ENCODE measurements at regions not wholly inside any gene's neighbourhood (a gene's known extent, or its start where the extent isn't known, plus 50 kb on each side); places are given as distances from the start of the nearest gene placed in this dataset.
A peak's percentile ranks its signal among the peaks of the same experiment; 100 is the strongest.
"Not testable (repeated sequence)": the region's sequence is repeated elsewhere in the genome, so short reads cannot be mapped to it uniquely, and the experiment has no call there.

DNA sequence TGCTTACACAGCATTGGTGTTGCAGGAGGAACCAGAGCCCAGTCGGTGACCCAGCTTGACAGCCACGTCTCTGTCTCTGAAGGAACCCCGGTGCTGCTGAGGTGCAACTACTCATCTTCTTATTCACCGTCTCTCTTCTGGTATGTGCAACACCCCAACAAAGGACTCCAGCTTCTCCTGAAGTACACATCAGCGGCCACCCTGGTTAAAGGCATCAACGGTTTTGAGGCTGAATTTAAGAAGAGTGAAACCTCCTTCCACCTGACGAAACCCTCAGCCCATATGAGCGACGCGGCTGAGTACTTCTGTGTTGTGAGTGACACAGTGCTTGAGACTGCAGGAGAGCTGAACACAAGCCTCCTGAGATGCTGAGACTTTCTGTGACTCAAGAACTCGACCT is 173.3 kb upstream of the OR4E1 start:
- DNase-seq (ENCODE audit: low read depth, low spot score) = not testable (repeated sequence)

DNA sequence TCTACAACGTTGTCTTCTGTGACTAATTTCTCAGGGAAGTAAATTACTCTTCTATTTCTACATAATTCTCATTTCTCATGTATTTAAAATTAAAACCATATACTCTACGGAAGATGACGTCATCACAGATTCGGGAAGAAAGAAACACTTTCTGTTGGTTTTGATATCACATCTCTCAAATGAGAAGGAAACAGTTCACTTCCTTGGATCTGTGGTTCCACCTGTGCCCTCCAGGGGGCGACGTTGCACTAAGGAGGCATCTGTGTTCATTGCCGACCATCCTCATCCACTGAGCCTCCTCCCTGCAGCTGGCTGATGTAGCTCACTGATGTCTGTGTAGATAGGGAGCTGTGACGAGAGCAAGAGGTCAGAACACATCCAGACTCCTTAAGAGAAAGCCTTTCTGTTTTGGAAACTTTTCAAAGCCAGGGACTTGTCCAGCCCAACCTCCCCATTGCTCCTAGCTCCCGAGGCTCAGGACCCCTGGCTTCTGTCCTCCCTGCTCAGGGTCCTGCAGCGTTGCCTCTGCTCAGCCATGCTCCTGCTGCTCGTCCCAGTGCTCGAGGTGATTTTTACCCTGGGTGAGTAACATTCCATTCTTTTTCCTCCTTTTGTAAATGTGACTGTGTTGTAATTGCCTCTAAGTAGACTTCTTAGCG is 172.7 kb upstream of the OR4E1 start:
- no peak for DNase-seq (ENCODE audit: low read depth, low spot score)

DNA sequence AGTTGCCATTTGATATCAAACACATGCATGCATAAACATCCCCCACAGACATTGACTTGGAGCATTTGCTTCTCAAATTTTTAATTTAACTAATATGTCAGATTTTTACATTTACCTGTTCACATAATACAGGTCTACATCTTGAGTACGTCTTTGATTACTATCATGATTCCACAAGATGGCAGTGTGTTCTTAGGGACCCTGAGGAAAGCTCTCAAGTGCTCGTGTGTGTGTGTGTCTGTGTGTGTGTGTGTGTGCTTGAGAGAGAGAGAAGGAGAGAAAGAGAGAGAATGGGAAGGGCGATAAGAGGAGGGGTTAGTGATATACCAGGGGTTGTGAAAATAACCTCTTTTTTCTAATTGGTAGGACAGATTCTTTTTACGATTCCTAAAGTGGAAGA is 167.1 kb upstream of the OR4E1 start:
- no peak for DNase-seq (ENCODE audit: low read depth, low spot score)

DNA sequence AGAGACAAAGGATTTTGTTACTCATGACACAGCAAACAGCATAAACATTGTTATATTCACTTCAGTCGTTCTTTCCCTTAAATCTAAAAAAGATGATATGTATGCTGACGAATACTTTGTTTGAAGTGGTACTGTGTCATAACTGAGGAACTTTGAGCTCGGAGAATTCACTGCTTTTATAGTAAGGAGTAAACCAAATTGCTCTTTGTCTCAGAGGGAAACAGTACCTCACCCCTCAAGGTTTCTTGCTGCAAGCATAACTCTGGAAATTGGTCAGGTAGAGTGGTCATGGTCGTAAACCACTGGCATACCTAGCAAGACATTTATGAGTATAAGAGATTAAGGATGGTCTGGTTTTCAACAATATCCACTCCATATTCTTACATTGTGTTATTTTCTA is 160.2 kb upstream of the OR4E1 start:
- DNase-seq (ENCODE audit: low read depth, low spot score) = no peak

- DNase-seq (ENCODE audit: low read depth, low spot score) = no peak
These were observed 152.2 kb upstream of the OR4E1 start for GRCh38 chr14:21825845-21826244.

DNA sequence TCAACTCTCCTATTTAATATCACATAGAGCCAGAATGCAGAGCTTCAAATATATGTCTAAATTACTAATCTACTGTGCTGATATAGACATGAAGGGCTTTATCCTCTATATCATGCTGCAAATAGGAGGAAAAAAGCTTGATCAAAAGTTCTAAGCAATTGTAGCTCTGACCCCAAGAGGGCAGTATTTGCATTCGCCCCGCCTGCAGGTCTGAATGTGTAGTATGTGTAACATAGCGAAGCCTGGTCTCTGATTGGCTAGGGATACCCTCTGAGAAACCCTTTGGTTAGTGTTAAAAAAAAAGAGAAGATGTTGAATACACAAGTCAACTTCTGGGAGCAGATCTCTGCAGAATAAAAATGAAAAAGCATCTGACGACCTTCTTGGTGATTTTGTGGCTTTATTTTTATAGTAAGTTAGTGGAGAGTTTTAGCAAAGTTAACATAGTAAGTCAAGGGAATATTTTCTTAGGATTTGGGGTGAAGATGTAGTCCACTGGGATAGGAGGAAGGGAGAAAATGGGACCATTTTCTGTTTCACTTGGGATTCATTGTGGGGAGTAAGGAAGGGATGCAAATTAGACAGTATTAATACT is 151.6 kb upstream of the OR4E1 start:
- DNase-seq (ENCODE audit: low read depth, low spot score) = no peak

DNA sequence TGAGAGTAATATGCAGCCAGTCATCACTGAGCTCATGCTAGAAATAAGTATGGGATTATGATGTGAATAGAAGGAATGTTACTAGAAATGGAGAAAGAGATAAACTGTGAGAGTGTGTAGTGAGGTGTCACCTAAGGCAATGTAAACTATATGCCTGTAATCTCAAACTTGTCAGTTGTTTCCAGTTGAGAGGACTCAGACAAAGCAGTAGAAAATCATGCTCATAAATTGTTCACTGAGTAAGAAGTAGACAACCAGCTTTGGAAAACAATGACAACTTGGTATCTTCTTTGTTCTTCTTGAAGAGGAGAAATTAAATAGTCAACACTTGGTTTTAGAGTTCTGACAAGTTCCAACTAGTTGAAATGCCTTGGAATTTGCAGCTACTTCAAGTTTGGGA is 148.5 kb upstream of the OR4E1 start:
- no peak for DNase-seq (ENCODE audit: low read depth, low spot score)

DNA sequence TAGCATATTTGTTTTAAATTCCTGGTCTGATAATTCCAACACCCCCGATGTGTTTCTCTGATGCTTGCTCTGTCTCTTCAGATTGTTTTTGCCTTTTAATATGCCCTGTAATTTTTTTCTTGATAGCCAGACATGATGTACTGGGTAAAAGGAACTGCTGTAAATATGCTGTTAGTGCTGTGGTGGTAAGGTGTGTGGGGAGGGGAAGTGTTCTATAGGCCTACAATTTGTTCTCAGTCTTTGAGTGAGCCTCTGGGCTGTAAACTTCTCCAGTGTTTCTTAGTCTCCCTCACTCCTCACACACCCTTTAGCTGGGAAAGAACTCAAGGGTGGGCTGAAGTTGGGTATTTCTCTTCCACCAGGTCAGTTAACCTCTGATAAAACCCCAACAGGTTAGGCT is 147.0 kb upstream of the OR4E1 start:
- no peak for DNase-seq (ENCODE audit: low read depth, low spot score)

GRCh38 chr14:21819891-21820290 is 146.3 kb upstream of the OR4E1 start:
- peak; percentile 1 for DNase-seq (ENCODE audit: low read depth, low spot score)

- DNase-seq (ENCODE audit: low read depth, low spot score) = not testable (repeated sequence)
These were observed 143.4 kb upstream of the OR4E1 start for GRCh38 chr14:21817010-21817409.

DNA sequence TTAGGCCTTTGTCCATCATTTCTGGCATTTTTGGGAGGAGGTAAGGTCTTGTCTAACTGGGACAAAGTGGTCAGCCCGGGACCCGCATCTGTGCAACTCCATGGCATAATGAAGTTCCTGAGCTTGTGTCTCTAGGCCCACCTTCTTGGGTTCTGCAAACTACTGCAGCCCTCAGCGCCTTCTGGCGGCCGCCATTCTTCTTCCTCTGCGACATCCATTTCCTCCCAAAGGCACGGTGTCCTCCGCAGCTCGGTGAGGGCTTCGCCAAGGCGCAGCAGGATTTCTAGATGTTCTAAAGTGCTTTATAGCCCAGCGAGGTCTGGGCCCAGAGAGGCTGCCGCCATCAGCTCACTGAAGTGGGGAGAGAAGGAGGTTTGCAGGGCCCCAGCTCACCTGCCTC is 134.4 kb upstream of the OR4E1 start:
- no peak for DNase-seq (ENCODE audit: low read depth, low spot score)

GRCh38 chr14:21804981-21805380 is 131.4 kb upstream of the OR4E1 start:
- DNase-seq (ENCODE audit: low read depth, low spot score) = no peak

- no peak for DNase-seq (ENCODE audit: low read depth, low spot score)
These were observed 128.8 kb upstream of the OR4E1 start for GRCh38 chr14:21802441-21802840.

DNA sequence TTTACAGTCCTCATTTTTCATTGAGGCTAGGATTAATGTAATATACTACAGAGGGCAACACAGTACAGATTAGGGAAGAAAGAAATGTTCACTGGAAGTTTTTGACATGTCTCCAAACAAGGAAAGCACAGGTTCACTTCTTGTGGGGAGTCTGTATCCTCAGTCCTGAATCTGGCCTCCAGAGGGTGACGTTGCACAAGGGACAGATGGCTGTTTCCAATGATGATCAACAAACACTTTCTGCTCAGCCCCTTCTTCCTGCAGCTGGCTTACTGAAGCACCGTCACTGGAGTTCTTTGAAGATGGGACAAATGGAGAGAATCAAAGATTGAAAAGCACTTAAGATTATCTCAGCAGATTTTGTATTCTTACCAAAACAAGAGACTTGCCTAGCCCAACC is 123.3 kb upstream of the OR4E1 start:
- DNase-seq (ENCODE audit: low read depth, low spot score) = no peak

DNA sequence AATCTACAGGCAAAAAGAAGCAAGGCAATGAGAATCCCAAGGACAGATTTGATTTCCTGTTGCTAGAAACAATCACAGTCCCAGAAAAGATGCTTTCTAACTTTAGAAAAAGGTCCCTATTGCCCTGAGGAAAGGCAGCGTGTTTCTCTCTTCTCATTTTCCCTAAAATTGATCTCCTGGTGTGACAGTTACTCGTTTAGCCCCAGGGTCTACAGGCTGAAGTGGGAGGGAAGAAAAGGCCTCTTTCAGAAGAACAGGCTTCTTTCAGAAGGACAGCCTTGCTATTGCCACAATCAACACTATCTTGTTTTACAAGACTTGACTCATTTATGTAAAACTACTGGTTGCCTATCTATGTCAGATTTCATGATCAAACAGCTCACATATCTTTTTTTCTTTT is 121.8 kb upstream of the OR4E1 start:
- no peak for DNase-seq (ENCODE audit: low read depth, low spot score)

DNA sequence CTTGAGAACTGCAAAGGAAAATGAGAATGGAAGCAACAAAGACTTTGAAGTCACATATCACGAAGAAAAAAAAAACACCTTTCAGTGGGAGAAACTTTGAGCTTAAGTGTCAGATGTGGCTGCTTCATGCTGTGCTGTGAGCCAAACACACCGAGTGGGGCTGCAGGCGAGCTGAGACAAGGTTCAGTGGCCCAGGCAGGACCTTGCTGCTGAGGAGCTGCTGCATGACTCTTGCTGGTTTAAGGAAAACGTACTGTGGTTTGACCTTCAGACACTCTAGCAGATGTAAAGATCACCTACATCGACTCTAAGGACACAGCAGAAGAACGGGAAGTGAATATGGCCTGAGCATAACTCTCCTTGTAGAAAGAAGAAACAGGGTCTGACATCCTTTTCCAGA is 118.1 kb upstream of the OR4E1 start:
- no peak for DNase-seq (ENCODE audit: low read depth, low spot score)

DNA sequence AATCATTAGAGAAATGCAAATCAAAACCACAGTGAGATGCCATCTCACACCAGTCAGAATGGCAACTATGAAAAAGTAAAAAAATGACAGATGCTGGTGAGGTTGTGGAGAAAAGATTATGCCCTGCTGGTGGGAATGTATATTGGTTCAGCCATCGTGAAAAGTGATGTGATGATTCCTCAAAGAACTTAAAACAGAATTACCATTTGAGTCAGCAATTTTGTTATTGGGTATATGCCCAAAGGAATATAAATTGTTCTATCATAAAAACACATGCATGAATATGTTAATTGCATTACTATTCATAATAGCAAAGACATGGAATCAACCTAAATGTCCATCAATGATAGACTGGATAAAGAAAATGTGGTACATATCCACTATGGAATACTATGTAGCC is 115.1 kb upstream of the OR4E1 start:
- DNase-seq (ENCODE audit: low read depth, low spot score) = not testable (repeated sequence)

GRCh38 chr14:21787242-21787641 is 113.6 kb upstream of the OR4E1 start:
- DNase-seq (ENCODE audit: low read depth, low spot score) = not testable (repeated sequence)

DNA sequence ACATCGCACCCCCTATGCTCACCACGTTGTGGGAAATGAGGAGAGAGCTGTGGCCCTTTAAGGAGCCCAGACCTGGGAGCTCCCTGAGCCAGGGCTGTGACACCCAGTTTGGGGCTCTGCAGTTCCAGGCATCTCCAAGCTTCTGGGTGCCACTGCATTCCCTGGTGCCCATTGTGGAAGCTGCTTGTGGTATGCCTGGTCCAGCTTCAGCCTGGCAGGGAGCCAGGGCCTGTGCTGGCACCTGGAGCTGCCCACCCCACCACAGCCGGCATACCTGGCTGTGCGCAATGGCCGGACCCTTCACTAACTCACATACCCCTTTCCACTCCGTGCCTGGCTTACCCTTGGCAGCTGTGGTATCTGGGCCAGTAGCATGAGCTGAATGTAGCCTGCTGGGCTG is 107.9 kb upstream of the OR4E1 start:
- DNase-seq (ENCODE audit: low read depth, low spot score) = no peak

DNA sequence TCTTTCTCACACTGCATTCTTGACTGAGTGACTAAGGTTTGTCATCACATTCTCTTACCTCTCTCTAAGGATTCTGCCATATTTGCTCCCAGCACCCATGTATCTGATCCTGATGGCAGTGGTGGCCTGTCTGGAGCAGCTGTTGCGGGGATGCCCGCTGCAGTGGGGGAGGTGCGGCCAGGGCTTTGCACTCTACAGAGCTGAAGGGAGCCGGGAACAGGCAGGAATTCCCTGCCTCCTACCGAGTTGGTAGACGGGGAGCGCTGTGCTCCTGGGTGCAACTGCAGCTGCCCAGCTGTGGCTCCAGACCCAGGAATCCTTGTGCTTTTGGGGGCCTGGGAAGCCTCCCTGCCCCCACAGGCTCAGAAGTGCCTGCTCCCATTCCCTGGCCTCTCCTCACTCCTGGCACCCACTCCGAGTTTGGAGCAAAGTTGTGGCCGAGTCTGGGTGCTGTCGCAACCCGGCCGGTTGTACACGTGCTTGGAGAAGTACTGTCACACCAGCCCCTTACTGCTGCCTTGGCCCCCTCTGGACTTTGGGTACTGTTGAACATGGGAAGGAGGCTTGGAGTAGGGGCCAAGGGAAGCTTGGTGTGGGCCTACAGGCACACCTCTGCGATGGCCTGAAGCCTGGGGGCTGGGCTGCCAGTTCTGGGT is 106.9 kb upstream of the OR4E1 start:
- DNase-seq (ENCODE audit: low read depth, low spot score) = no peak

DNA sequence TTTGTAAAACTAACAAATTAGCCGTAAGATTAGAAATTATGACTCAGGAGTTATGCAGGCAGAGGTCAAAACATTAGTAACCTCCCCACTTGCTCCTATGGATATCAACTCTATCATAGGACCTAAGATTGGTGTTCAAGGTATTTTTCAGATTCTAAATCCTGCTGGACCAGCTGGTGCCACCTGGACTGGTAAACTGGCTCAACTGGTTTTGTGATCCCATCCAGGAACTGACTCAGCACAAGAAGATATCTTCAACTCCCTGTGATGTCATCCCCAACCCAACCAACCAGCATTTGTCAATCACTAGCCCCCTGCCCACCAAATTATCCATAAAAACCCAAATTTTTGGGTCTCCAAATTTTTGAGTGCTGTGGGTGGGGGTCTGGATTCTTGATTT is 98.1 kb upstream of the OR4E1 start:
- no peak for DNase-seq (ENCODE audit: low read depth, low spot score)

DNA sequence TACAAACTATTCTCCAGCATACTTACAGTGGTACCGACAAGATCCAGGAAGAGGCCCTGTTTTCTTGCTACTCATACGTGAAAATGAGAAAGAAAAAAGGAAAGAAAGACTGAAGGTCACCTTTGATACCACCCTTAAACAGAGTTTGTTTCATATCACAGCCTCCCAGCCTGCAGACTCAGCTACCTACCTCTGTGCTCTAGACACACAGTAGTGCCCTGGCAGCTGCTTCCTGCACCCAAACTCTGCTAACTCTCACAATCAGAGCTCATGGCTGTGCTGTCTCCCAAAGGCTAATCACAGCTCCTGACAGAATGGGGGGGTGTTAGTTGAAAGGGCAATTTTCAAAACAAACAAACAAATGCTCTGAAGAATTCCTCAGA is 95.2 kb upstream of the OR4E1 start:
- DNase-seq (ENCODE audit: low read depth, low spot score) = no peak

GRCh38 chr14:21768116-21768874 is 94.7 kb upstream of the OR4E1 start:
- peak; percentile 2 for DNase-seq (ENCODE audit: low read depth, low spot score)
